AG09319 (cell line): ENCODE measurements at regions not wholly inside any gene's neighbourhood (a gene's known extent, or its start where the extent isn't known, plus 50 kb on each side); places are given as distances from the start of the nearest gene placed in this dataset.

Experiments used
- DNase-seq: peaks from one replicate; pipeline ENCODE4 v3.0.0-alpha.2; 2010; ENCODE audit warnings: low read depth; ENCODE audit errors: extremely low read depth
- TF ChIP-seq, protein P1 (sequence below): IDR thresholded peaks from 2 replicates; pipeline ENCODE4 v1.5.1; 2011; ENCODE audit warnings: low read depth, mild to moderate bottlenecking, inconsistent platforms, low read length, moderate library complexity

DNA sequence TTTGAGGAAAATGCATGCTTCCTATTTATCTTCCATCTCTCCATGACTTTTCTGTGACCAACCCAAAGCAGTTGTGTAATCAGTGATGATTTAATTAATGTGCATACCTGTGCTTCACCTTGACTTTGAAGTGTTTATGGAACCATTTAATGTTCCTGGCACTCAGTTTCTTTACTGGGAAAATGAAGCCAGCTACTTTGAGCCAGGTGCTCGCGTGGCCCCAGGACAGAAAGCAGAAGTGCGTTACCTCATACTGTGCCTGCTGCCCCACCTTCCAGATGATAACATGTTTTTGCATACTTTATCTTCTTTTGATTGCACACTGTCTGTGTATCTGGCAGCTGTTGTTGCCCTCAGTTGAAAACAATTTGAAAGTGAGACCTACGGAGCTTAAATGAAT, 61.3 kb downstream of the PMAIP1 start:
- DNase-seq, result no peak

DNA sequence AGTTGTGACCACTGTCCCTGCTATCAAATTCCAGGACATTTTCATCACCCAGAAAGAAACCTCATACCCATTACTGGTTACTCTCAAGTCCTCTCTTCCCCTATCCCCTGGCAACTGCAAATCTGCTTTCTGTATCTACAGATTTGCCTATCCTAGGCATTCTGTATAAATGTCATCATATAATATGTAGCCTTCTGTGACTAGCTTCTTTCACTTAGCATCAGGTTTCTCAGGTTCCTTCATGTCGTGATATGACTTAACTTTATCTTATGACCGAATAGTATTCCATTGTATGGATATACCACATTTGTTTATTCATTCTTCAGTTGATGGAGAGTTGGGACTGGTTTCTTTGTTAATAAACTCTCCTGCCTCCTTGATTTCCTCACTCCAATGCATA, 60.5 kb downstream of the PMAIP1 start:
- no peak for DNase-seq
- TF ChIP-seq, protein P1, sequence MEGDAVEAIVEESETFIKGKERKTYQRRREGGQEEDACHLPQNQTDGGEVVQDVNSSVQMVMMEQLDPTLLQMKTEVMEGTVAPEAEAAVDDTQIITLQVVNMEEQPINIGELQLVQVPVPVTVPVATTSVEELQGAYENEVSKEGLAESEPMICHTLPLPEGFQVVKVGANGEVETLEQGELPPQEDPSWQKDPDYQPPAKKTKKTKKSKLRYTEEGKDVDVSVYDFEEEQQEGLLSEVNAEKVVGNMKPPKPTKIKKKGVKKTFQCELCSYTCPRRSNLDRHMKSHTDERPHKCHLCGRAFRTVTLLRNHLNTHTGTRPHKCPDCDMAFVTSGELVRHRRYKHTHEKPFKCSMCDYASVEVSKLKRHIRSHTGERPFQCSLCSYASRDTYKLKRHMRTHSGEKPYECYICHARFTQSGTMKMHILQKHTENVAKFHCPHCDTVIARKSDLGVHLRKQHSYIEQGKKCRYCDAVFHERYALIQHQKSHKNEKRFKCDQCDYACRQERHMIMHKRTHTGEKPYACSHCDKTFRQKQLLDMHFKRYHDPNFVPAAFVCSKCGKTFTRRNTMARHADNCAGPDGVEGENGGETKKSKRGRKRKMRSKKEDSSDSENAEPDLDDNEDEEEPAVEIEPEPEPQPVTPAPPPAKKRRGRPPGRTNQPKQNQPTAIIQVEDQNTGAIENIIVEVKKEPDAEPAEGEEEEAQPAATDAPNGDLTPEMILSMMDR, result no peak

More for the DNA sequence above, 61.3 kb downstream of the PMAIP1 start:
- TF ChIP-seq, protein P1, result no peak

DNA sequence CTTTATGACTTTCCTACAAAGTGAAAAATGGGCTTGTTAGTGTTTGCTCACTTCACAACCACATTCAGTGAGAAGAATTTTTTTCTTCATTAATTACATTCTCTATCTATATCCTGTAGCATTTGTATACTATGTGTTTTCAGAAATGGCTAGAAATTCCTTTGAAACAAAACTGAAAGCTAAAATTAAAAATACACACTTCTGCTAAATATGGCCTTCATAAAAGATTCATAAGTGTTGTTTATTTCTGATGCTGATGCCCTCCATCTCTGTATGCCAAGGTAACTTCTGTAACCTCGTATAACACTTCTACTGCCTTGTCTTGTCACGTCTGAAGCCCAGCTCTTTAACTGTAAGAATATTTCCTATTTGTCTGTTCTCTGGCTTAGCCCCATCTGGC, 59.8 kb downstream of the PMAIP1 start:
- DNase-seq, result no peak
- TF ChIP-seq, protein P1, result no peak

DNA sequence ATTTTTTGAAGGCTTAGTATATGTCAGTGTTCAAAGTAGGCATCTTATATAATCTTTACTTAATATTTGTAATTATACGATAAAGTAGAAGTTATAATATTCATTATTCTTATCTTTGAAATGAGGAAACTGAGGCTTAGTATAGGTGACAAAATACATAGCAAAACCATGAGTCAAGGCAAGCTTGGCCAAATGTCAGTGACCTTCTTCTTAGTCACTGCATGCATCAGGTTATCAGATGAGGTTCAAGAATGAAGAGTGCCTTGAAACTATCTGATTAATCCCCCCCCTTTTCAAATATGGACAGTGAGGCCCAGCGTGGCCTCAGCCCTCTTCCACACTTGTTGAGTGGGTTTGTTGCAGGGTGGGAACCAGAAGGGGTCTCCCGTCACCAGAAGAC, 59.3 kb downstream of the PMAIP1 start:
- DNase-seq, result no peak
- TF ChIP-seq, protein P1, result no peak

DNA sequence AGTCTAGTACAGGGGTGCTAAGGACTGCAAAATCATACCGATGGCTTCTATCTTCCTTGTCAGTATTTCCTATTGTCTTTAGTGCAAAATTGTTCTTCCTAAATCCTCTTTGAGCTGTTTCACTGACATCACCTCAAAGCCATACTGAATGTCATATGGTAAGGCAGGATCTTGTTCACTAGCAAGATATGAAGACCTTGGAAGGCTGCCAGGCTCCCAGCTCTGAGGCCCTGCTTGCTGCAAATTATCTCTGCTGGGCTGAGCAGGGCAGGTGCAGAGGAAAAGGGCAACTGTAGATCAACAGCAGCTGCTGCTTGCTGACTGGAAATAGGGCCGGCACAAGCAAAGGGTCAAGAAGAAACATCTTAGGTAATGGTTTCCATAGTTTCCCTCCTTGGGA, 58.2 kb downstream of the PMAIP1 start:
- peak; percentile 1 for DNase-seq
- TF ChIP-seq, protein P1, result no peak

DNA sequence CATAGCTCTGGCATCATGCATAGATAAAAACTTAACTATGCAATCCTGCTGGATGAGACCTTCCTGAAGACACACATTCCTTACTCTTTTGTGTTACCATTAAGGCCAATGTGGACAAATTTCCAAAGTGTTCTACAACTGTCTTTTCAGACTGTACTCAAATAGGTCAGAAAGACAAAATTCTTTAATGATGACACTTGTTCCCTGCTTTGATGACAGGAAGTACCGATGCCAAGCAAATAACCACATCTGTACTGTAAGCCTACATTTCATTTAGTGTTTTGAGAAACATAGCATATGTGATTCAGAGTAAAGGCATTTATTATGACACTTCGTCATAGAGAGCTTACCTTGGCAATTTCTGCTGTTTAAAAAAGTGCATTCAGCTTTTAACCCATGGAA, 55.0 kb downstream of the PMAIP1 start:
- no peak for DNase-seq
- TF ChIP-seq, protein P1, result no peak

DNA sequence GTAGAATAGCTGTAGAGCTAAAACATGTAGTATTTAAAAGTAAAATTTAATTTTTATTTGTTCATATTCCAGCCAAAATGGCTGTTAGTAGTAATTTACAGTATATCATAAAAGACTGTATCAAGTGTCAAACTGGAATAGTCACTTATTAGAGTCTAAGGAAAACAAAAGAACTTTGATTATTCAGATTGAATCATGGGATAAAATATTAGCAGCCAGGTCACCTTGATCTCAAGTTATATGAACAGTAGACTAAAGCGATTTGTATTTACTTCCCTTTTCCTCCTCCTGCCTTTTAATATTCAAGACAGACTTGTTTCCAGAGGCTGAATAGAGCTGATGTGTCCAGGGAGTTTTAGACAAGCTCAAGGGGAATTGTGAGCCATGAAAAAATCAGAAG, 54.4 kb downstream of the PMAIP1 start:
- no peak for DNase-seq
- TF ChIP-seq, protein P1, result no peak
